HL-60 (cell line): ENCODE measurements at regions not wholly inside any gene's neighbourhood (a gene's known extent, or its start where the extent isn't known, plus 50 kb on each side); places are given as distances from the start of the nearest gene placed in this dataset.

ENCODE experiments used
- GABPA ChIP-seq: IDR thresholded peaks from 2 replicates; pipeline ENCODE4 v1.6.1; 2012; ENCODE audit warnings: low read depth
- POLR2AphosphoS5 ChIP-seq: IDR thresholded peaks from 2 replicates; pipeline ENCODE4 v1.6.1; 2012; ENCODE audit warnings: low read depth
- REST ChIP-seq: IDR thresholded peaks from 2 replicates; pipeline ENCODE4 v1.6.1; 2012; ENCODE audit warnings: low read depth; ENCODE audit not compliant: insufficient replicate concordance
- SPI1 ChIP-seq: IDR thresholded peaks from 2 replicates; pipeline ENCODE4 v1.6.1; 2012; ENCODE audit warnings: low read depth, mild to moderate bottlenecking, borderline replicate concordance
- TF ChIP-seq, protein P1 (sequence below): IDR thresholded peaks from one replicate; pipeline ENCODE4 v1.5.1; 2011; ENCODE audit warnings: low read length, control low read depth, inconsistent platforms; ENCODE audit not compliant: insufficient read depth

GRCh38 chr5:136864960-136865359 lies 499.6 kb upstream of the TRPC7 start:
- TF ChIP-seq, protein P1, sequence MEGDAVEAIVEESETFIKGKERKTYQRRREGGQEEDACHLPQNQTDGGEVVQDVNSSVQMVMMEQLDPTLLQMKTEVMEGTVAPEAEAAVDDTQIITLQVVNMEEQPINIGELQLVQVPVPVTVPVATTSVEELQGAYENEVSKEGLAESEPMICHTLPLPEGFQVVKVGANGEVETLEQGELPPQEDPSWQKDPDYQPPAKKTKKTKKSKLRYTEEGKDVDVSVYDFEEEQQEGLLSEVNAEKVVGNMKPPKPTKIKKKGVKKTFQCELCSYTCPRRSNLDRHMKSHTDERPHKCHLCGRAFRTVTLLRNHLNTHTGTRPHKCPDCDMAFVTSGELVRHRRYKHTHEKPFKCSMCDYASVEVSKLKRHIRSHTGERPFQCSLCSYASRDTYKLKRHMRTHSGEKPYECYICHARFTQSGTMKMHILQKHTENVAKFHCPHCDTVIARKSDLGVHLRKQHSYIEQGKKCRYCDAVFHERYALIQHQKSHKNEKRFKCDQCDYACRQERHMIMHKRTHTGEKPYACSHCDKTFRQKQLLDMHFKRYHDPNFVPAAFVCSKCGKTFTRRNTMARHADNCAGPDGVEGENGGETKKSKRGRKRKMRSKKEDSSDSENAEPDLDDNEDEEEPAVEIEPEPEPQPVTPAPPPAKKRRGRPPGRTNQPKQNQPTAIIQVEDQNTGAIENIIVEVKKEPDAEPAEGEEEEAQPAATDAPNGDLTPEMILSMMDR, result no peak
- TF ChIP-seq POLR2AphosphoS5, result no peak
- TF ChIP-seq REST, result no peak
- no peak for TF ChIP-seq GABPA
- TF ChIP-seq SPI1, result no peak
